HG03378 (cell line): ENCODE measurements at regions not wholly inside any gene's neighbourhood (a gene's known extent, or its start where the extent isn't known, plus 50 kb on each side); places are given as distances from the start of the nearest gene placed in this dataset.

Experiments used
- ATAC-seq: cut with Tn5 transposase; IDR thresholded peaks from one replicate; pipeline ENCODE4 v1.9.1; 2021; ENCODE audit warnings: mild to moderate bottlenecking, moderate library complexity; ENCODE audit not compliant: unreplicated experiment

GRCh38 chr10:52440612-52441285, 126.7 kb downstream of the DKK1 start:
- ATAC-seq = no peak

DNA sequence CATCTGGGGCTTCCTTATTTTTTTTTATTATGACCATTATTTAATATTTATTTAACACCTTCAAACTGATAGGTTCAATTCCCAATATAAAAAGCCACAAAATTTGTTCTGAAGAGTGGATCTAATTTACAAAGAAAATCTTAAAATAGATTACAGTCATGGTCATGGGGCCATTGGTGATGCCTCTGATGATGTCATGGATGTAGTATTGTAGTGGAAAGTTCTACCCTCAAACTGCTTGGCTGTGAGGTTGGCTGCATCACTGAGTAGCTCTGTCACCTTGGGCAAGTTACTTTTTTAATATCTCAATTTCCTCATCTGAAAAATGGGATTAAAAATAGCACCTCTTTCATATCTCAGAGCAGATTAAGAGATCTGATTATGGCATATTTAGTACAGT, 128.5 kb downstream of the DKK1 start:
- ATAC-seq = no peak

DNA sequence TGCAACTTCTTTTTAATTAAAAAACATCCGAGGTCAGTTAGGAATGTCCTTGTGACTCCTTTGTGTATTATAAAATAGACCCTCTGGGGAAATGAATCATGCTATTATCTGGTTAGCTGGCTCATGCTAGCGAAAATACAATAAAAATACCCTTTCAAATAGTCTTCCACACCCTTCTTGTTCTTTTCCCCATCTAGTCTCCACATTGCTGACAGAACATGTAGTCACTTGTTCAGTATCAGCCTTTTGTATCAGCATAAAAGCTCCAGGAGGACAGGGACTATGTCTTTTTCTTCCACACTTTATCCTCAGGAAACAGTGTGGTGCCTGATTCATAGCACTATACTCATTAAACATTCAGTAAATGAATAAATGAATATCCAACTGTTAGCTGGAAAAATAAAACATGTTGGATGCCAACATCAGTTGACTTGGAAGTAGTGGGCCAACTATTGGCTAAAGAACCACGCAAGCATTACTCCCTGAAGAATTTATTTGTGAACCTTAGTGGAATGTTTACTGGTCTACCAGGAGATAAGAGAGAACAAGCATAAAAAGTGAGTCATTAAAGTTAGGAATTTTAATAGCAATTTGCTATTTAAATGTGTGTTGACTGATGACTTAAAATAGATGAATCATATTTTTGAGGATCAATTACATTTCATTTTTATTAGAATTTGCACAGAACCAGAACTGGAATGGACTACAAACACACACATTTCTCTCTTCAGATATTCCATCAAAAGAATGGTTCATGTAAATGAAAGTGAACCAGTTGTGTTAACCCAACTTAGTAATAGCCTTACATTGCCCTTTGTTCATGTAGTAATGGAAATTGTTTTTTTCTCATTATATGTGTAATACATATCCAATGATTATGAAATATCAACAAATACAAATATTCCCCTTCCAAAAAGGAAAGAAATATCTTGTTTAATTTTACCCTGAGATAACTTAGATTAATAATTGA, 129.6 kb downstream of the DKK1 start:
- ATAC-seq = no peak

DNA sequence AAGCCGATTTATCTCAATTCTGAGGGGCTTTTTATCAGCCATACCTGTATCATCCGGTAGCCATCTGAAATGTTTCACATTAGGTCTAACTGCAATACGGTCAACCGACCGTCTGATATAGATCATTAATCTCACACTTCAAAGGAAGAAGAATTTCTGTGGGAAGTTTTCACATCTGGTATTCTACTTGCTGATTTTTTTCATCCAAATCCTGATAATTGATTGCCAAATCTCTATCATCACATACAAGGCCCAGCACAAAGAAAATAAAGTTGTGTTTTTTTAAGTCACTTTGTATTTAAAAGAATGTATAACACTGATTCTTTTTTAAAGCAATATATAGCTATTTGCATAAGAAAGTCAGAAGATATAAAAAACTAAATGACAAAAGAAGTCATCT, 132.3 kb downstream of the DKK1 start:
- ATAC-seq = no peak

- no peak for ATAC-seq
Observed at GRCh38 chr10:52447931-52448353, 133.9 kb downstream of the DKK1 start.

DNA sequence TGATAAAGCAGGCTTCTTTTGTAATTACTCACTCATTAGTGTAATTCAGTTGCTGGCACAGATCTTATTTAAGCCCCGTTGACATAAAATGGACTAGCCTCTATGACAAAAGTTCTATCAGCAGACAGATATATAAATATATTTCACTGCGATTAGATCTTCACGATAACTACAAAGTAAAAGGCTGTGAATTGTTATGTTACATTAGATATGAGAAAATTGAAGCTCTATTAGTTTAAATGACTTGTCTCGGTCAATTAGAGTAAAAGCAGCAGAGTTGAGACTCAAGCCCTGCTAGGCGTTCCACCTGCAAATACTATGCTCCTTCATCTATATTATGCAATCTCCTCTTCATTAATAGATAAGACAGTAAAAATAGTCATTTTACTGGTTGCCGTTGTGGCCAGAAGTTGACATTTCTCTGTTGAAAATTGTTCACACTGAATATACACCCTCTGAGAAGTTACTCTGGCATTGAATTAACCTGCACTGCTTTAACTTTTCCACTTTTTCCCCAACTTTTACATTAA, 136.7 kb downstream of the DKK1 start:
- ATAC-seq = no peak

DNA sequence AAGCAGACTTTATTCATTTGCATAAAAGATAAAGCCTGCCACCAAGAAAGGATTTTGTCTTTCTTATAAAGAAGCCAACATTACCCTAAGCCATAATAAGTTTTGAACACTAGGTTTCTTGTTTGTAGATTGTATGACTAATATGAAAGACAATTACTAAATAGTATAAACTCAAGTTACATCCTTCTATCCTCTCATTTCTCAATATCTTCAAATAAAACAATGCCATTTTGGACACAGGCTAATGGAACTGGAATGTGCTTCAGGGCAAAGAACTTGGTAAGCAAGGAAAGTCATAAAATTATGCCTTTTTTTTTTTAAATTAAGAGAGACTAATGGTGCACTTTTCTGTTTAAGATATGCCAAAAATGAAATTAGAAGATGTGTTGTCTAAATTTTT, 137.7 kb downstream of the DKK1 start:
- ATAC-seq = no peak

DNA sequence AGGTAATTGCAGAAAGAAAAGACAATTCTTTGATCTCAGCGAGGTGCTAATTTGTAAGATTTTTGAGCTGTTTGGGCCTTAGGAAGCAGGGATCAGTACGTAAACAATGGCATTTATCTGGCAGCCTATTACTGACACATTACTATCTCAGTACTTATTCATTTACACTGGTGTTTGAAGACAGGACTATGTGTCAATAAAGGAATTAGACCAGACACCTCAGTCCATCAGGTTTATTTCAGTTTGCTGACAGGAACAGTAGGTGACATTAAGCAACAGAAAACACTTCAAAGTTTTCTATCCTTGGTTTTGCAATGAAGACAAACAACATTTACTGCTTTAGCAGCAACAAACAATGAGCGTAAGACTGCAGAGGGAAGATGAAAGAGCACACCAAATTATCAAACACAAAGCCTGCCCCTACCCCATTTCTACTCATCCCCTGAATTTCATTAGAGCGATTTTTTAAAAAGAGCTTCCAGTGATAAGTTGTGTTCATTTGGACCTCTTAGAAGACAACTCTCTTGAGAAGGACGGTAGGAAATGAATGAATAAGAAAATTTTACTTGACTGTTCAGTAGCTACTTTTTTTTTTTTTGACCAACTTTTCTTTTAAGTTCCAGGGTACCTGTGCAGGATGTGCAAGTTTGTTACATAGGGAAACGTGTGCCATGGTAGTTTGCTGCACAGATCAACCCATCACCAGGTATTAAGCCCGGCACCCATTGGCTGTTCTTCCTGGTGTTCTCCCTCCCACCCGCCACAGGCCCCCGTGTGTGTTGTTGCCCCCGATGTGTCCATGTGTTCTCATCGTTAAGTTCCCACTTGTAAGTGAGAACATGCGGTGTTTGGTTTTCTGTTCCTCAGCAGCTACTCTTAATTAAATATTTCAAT, 138.8 kb downstream of the DKK1 start:
- ATAC-seq = no peak

DNA sequence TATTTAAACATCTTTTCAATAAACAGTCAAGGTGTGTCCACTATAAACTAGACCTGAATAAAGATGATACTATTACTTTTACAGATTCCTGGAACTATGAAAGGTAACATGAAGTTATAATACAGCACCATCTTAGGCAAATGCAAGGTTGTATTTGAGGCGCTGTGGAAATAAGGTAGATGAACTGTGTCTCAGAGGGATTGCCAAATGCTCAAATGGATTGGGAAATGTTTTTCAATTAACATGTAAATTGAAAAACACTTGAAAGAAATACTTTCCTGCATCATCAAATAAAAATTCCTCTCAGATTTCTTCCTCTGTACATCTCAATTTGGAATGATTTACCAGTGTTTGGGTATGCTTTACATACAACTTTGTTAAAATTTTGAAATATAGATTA, 139.4 kb downstream of the DKK1 start:
- ATAC-seq = no peak

GRCh38 chr10:52454491-52454890, 140.4 kb downstream of the DKK1 start:
- no peak for ATAC-seq

GRCh38 chr10:52455098-52455497, 141.0 kb downstream of the DKK1 start:
- ATAC-seq = no peak

- ATAC-seq = no peak
Observed at GRCh38 chr10:52459097-52459496, 145.0 kb downstream of the DKK1 start.

- ATAC-seq = no peak
Observed at GRCh38 chr10:52463826-52464225, 149.7 kb downstream of the DKK1 start.

DNA sequence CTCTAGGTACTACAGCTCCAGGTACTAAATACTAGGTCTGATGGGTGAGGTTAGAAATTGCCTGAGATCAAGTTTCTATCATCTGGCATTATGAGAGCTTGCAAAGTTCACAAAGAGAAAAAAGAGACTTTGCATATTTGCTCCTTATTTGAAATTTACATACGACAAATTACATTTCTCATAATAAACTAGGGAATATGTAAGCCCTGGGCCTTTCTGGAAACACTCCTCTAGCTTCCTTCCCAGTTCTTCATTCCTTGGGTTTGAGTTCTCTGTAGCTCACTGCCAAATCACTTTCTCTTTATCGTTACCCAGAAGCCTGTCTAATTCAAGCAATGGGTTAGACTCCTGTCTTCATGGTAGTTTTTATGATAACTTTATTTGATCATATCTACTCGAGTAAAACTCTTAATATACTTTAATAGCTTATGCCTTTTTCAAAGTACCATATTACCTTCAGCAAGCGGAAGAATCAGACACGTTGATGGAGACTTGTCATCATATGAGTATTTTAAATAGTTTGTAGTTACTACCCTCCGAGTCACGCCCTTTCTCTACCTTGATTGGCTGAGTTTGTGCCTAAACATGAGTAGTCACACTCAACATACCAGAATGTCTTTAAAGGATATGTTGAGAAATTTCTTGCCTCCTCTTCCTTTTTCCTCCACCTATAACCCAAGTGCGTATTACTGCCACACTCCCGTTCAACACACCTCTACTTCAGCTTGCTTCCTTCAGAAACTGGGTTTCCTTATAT, 150.5 kb downstream of the DKK1 start:
- ATAC-seq = no peak

DNA sequence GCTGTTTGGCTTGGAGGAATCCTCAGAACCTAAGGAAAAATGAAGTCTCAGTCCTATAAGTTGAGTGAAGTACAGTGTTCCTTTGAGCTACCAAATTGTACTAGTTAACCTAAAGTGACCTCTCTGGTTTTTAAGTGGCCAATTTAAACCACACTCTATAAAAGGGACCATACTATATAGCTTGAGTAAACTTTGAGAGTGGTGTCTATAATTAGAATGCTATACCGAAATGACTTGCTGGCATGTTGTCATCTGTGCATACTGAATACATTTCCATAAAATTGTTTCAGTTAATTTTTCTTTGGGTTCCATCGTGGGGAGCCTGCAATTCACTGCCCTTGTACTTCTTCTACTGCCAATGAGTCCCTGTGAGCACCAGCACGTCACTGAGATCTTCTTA, 151.1 kb downstream of the DKK1 start:
- no peak for ATAC-seq

GRCh38 chr10:52466464-52466863, 152.4 kb downstream of the DKK1 start:
- ATAC-seq = peak; percentile 43

DNA sequence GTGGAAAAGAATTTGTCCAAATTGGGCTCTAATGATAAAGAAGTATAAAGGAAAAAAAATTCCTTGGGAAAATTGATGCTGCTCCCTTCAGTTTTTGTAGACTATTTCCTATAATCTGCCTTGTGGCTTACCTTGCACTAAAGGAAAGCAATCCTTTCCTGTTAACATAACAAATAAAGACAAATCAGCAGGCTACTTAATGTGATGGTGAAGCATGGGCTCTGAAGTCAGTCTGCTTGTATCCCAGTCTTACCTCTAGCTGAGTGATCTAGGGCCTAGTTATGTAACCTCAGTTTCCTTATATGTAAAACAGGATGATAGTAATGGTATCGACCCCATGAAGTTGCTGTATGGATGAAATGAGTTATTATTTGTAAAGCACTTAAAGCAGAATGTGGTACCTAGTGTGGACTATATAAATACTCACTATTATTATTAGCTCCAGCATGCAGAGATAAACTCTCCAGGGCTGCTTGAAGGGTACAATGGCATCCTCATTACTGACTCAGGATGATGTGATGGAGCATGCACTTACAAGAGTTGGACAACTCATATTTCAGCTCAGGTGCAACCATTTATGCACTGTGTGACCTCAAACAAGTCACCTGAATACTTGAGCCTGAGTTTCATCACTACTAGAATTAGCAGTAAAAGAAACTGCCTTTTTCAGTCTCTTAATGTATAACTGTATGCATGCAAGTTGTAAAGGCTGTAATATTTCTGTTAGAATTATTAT, 156.1 kb downstream of the DKK1 start:
- no peak for ATAC-seq

GRCh38 chr10:52472406-52473146, 158.5 kb downstream of the DKK1 start:
- no peak for ATAC-seq

DNA sequence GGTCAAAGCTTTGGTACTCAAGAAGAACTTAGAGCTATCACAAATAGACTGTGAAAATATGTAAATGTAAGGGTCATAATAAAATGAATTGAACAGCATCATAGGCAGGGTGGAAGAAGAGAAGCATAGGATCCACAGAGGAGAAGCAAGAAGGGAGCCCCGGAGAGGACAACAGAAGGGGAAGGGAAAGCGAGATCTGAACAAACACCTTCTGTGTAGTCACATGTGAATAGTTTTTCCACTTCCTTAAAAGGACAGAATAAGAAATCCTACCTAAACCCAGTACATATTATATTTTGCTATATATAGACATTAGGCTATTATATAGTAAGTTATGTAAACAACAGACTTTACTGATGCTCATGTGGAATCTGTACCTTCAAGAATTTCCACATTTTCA, 160.2 kb downstream of the DKK1 start:
- no peak for ATAC-seq
